ENCODE measurements at regions not wholly inside any gene's neighbourhood (a gene's known extent, or its start where the extent isn't known, plus 50 kb on each side); places are given as distances from the start of the nearest gene placed in this dataset.

DNA sequence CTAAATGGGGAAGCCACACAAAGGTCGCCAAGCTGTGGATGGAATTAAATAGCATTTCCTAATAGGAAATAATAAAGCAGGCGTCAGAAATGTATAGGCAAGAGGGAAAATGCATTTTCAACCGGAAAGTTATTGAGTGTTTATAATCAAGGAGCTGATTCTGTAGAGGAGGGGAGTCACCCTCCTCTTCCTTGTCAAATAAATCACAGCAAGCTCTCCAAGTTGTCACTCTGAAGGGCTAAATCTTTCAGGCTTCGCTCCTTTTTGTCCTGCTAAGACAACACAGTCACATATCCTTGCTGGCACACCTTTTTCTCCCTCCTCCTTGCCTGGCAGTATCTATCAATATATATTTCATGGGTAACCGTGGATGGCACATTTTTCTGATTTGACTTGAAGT is 338.4 kb downstream of the SATB1 start:
- Histone ChIP-seq H3K27ac (ENCODE audit: low read depth) (no peak overlapping the region), H3K79me2 (replicated peaks; ENCODE audit: insufficient read depth) (no peaks in the 10 kb centered on the region), H3K27me3 (ENCODE audit: insufficient read depth) (no peaks in the 10 kb centered on the region), H3F3A (replicated peaks; ENCODE audit: low read depth) (no peaks in the 10 kb centered on the region), H3K4me3 (no peak overlapping the region), H2AFZ (no peak overlapping the region), H3K4me2 (no peak overlapping the region), H4K20me1 (replicated peaks; ENCODE audit: insufficient read depth) (no peaks in the 10 kb centered on the region), H3K36me3 (ENCODE audit: insufficient read depth) (no peaks in the 10 kb centered on the region), H3K4me1 (ENCODE audit: insufficient read depth) (no peaks in the 10 kb centered on the region), H3K9me2 (ENCODE audit: insufficient read depth) (peaks cover 20% of the 10 kb centered on the region; the same call in 1 of the 2 replicates)
- no peak overlapping the region for H3K27ac Mint-ChIP-seq
- H3K36me3 Mint-ChIP-seq (ENCODE audit: low read depth), result no peaks in the 10 kb centered on the region; the same call in 2 of the 3 replicates
- no peak for ATAC-seq
- DNase-seq (ENCODE audit: low spot score), result no peak
- no peaks in the 10 kb centered on the region for H3K9me3 Mint-ChIP-seq
- no peak for TF ChIP-seq POLR2AphosphoS5 (IDR thresholded peaks at IDR 0.05; ENCODE audit: low read depth)
- no peak for TF ChIP-seq NANOG (IDR thresholded peaks at IDR 0.05; ENCODE audit: borderline replicate concordance)
- TF ChIP-seq, protein P1, sequence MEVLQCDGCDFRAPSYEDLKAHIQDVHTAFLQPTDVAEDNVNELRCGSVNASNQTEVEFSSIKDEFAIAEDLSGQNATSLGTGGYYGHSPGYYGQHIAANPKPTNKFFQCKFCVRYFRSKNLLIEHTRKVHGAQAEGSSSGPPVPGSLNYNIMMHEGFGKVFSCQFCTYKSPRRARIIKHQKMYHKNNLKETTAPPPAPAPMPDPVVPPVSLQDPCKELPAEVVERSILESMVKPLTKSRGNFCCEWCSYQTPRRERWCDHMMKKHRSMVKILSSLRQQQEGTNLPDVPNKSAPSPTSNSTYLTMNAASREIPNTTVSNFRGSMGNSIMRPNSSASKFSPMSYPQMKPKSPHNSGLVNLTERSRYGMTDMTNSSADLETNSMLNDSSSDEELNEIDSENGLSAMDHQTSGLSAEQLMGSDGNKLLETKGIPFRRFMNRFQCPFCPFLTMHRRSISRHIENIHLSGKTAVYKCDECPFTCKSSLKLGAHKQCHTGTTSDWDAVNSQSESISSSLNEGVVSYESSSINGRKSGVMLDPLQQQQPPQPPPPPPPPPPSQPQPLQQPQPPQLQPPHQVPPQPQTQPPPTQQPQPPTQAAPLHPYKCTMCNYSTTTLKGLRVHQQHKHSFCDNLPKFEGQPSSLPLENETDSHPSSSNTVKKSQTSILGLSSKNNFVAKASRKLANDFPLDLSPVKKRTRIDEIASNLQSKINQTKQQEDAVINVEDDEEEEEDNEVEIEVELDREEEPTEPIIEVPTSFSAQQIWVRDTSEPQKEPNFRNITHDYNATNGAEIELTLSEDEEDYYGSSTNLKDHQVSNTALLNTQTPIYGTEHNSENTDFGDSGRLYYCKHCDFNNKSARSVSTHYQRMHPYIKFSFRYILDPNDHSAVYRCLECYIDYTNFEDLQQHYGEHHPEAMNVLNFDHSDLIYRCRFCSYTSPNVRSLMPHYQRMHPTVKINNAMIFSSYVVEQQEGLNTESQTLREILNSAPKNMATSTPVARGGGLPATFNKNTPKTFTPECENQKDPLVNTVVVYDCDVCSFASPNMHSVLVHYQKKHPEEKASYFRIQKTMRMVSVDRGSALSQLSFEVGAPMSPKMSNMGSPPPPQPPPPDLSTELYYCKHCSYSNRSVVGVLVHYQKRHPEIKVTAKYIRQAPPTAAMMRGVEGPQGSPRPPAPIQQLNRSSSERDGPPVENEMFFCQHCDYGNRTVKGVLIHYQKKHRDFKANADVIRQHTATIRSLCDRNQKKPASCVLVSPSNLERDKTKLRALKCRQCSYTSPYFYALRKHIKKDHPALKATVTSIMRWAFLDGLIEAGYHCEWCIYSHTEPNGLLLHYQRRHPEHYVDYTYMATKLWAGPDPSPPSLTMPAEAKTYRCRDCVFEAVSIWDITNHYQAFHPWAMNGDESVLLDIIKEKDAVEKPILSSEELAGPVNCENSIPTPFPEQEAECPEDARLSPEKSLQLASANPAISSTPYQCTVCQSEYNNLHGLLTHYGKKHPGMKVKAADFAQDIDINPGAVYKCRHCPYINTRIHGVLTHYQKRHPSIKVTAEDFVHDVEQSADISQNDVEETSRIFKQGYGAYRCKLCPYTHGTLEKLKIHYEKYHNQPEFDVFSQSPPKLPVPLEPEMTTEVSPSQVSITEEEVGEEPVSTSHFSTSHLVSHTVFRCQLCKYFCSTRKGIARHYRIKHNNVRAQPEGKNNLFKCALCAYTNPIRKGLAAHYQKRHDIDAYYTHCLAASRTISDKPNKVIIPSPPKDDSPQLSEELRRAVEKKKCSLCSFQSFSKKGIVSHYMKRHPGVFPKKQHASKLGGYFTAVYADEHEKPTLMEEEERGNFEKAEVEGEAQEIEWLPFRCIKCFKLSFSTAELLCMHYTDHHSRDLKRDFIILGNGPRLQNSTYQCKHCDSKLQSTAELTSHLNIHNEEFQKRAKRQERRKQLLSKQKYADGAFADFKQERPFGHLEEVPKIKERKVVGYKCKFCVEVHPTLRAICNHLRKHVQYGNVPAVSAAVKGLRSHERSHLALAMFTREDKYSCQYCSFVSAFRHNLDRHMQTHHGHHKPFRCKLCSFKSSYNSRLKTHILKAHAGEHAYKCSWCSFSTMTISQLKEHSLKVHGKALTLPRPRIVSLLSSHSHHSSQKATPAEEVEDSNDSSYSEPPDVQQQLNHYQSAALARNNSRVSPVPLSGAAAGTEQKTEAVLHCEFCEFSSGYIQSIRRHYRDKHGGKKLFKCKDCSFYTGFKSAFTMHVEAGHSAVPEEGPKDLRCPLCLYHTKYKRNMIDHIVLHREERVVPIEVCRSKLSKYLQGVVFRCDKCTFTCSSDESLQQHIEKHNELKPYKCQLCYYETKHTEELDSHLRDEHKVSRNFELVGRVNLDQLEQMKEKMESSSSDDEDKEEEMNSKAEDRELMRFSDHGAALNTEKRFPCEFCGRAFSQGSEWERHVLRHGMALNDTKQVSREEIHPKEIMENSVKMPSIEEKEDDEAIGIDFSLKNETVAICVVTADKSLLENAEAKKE (CRISPR knock-in tag; IDR thresholded peaks at IDR 0.05), result no peak
- TF ChIP-seq ZNF331 (CRISPR knock-in tag; IDR thresholded peaks at IDR 0.05; ENCODE audit: low read depth), result no peak
- TF ChIP-seq, protein P2, sequence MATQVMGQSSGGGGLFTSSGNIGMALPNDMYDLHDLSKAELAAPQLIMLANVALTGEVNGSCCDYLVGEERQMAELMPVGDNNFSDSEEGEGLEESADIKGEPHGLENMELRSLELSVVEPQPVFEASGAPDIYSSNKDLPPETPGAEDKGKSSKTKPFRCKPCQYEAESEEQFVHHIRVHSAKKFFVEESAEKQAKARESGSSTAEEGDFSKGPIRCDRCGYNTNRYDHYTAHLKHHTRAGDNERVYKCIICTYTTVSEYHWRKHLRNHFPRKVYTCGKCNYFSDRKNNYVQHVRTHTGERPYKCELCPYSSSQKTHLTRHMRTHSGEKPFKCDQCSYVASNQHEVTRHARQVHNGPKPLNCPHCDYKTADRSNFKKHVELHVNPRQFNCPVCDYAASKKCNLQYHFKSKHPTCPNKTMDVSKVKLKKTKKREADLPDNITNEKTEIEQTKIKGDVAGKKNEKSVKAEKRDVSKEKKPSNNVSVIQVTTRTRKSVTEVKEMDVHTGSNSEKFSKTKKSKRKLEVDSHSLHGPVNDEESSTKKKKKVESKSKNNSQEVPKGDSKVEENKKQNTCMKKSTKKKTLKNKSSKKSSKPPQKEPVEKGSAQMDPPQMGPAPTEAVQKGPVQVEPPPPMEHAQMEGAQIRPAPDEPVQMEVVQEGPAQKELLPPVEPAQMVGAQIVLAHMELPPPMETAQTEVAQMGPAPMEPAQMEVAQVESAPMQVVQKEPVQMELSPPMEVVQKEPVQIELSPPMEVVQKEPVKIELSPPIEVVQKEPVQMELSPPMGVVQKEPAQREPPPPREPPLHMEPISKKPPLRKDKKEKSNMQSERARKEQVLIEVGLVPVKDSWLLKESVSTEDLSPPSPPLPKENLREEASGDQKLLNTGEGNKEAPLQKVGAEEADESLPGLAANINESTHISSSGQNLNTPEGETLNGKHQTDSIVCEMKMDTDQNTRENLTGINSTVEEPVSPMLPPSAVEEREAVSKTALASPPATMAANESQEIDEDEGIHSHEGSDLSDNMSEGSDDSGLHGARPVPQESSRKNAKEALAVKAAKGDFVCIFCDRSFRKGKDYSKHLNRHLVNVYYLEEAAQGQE (IDR thresholded peaks at IDR 0.05; ENCODE audit: unreplicated experiment), result no peak
- TF ChIP-seq, protein P3, sequence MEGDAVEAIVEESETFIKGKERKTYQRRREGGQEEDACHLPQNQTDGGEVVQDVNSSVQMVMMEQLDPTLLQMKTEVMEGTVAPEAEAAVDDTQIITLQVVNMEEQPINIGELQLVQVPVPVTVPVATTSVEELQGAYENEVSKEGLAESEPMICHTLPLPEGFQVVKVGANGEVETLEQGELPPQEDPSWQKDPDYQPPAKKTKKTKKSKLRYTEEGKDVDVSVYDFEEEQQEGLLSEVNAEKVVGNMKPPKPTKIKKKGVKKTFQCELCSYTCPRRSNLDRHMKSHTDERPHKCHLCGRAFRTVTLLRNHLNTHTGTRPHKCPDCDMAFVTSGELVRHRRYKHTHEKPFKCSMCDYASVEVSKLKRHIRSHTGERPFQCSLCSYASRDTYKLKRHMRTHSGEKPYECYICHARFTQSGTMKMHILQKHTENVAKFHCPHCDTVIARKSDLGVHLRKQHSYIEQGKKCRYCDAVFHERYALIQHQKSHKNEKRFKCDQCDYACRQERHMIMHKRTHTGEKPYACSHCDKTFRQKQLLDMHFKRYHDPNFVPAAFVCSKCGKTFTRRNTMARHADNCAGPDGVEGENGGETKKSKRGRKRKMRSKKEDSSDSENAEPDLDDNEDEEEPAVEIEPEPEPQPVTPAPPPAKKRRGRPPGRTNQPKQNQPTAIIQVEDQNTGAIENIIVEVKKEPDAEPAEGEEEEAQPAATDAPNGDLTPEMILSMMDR (conservative IDR thresholded peaks at IDR 0.05; ENCODE audit: low read depth in 2 of 2), result no peak
- TF ChIP-seq STAT1 (IDR thresholded peaks at IDR 0.05; ENCODE audit: unreplicated experiment), result no peak
- TF ChIP-seq, protein P4, sequence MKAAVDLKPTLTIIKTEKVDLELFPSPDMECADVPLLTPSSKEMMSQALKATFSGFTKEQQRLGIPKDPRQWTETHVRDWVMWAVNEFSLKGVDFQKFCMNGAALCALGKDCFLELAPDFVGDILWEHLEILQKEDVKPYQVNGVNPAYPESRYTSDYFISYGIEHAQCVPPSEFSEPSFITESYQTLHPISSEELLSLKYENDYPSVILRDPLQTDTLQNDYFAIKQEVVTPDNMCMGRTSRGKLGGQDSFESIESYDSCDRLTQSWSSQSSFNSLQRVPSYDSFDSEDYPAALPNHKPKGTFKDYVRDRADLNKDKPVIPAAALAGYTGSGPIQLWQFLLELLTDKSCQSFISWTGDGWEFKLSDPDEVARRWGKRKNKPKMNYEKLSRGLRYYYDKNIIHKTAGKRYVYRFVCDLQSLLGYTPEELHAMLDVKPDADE (IDR thresholded peaks at IDR 0.05), result no peak
- no peak for TF ChIP-seq EZH2phosphoT487 (IDR thresholded peaks at IDR 0.05; ENCODE audit: unreplicated experiment)
- no peak for TF ChIP-seq JUNB (IDR thresholded peaks at IDR 0.05; ENCODE audit: unreplicated experiment)
- TF ChIP-seq ZNF114 (CRISPR knock-in tag; IDR thresholded peaks at IDR 0.05), result no peak
- TF ChIP-seq CREB1 (CRISPR knock-in tag; IDR thresholded peaks at IDR 0.05; ENCODE audit: low read depth), result no peak
- no peak for TF ChIP-seq EZH2 (IDR thresholded peaks at IDR 0.05; ENCODE audit: low read depth, unreplicated experiment)
- peaks cover 3% of the 10 kb centered on the region for H3K27me3 Mint-ChIP-seq (ENCODE audit: insufficient read depth, low read depth, poor library complexity)
- no peak overlapping the region for H3K4me3 Mint-ChIP-seq
- H3K4me1 Mint-ChIP-seq, result peaks cover 7% of the 10 kb centered on the region
